ENCODE measurements at regions not wholly inside any gene's neighbourhood (a gene's known extent, or its start where the extent isn't known, plus 50 kb on each side); places are given as distances from the start of the nearest gene placed in this dataset.

GRCh38 chr14:26855077-26855753 is 257.4 kb upstream of the NOVA1 start:
- Histone ChIP-seq H3K27ac (no peak overlapping the region), H3K27me3 (ENCODE audit: low read depth) (no peaks in the 10 kb centered on the region), H3K4me1 (no peaks in the 10 kb centered on the region), H3K9me3 (no peaks in the 10 kb centered on the region), H3K36me3 (no peaks in the 10 kb centered on the region), H3K4me3 (no peak overlapping the region)
- DNase-seq: no peak
- TF ChIP-seq CTCF (IDR thresholded peaks at IDR 0.05): no peak
- intact Hi-C loops (cut with DNase I): no loop called here
- no peak for ATAC-seq

- no peak overlapping the region for H3K4me3 ChIP-seq
- DNase-seq (no peak), ATAC-seq (peak in 1 of 2 donors; percentile 26)
- no peak for TF ChIP-seq CTCF (IDR thresholded peaks at IDR 0.05)
- H3K27me3 ChIP-seq (ENCODE audit: low read depth): no peaks in the 10 kb centered on the region
- no peak overlapping the region for H3K27ac ChIP-seq
- H3K9me3 ChIP-seq: no peaks in the 10 kb centered on the region
- H3K4me1 ChIP-seq: no peaks in the 10 kb centered on the region
- no peaks in the 10 kb centered on the region for H3K36me3 ChIP-seq
- intact Hi-C loops (cut with DNase I): no loop called here
These were observed 259.2 kb upstream of the NOVA1 start for GRCh38 chr14:26856876-26857518.

- Histone ChIP-seq H3K4me1 (no peaks in the 10 kb centered on the region), H3K4me3 (no peak overlapping the region), H3K9me3 (no peaks in the 10 kb centered on the region), H3K36me3 (no peaks in the 10 kb centered on the region), H3K27ac (no peak overlapping the region), H3K27me3 (ENCODE audit: low read depth) (no peaks in the 10 kb centered on the region)
- intact Hi-C loops (cut with DNase I): no loop called here
- no peak for DNase-seq
- ATAC-seq: no peak
- no peak for TF ChIP-seq CTCF (IDR thresholded peaks at IDR 0.05)
These were observed 261.6 kb upstream of the NOVA1 start for GRCh38 chr14:26859483-26859882.

GRCh38 chr14:26860111-26860510 is 262.3 kb upstream of the NOVA1 start:
- Histone ChIP-seq H3K27me3 (ENCODE audit: low read depth) (no peaks in the 10 kb centered on the region), H3K4me3 (no peak overlapping the region), H3K9me3 (no peaks in the 10 kb centered on the region), H3K27ac (no peak overlapping the region), H3K4me1 (no peaks in the 10 kb centered on the region), H3K36me3 (no peaks in the 10 kb centered on the region)
- ATAC-seq (no peak), DNase-seq (no peak)
- intact Hi-C loops (cut with DNase I): no loop called here
- TF ChIP-seq CTCF (IDR thresholded peaks at IDR 0.05): no peak

GRCh38 chr14:26863736-26864135 is 265.9 kb upstream of the NOVA1 start:
- intact Hi-C loops (cut with DNase I): no loop called here
- Histone ChIP-seq H3K9me3 (no peaks in the 10 kb centered on the region), H3K27ac (no peak overlapping the region), H3K36me3 (no peaks in the 10 kb centered on the region), H3K4me3 (no peak overlapping the region), H3K4me1 (no peaks in the 10 kb centered on the region), H3K27me3 (ENCODE audit: low read depth) (no peaks in the 10 kb centered on the region)
- TF ChIP-seq CTCF (IDR thresholded peaks at IDR 0.05): no peak
- ATAC-seq (no peak), DNase-seq (no peak)
